SH-SY5Y (cell line): ENCODE measurements at regions not wholly inside any gene's neighbourhood (a gene's known extent, or its start where the extent isn't known, plus 50 kb on each side); places are given as distances from the start of the nearest gene placed in this dataset.

ENCODE experiments used
- GATA2 ChIP-seq: IDR thresholded peaks from 2 replicates; pipeline ENCODE4 v1.6.1; 2011; ENCODE audit warnings: mild to moderate bottlenecking, low read depth, low read length
- GATA3 ChIP-seq: IDR thresholded peaks from 2 replicates; pipeline ENCODE4 v1.6.1; 2011; ENCODE audit warnings: low read depth, mild to moderate bottlenecking, low read length, moderate library complexity

DNA sequence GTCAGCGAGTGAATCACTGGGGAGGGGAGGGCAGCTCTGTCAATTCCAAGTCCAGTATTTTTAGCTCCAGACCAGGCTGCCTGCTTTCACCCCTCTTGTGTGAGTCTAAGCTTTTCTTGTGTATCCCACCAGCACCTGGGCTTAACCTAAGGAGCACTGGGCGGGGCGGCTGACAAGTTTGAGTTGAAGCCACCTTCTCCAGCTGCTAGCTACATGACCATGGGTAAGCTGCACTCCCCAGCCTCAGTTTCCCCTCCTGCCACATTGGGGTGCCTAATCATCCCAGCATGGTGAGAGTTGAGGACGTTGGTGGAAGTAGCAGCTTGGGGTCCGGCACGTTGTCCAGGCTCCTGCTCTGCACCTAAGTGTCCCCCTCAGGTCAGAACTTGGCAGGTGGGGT is 89.8 kb upstream of the PCBD1 start:
- TF ChIP-seq GATA3 (no peak), GATA2 (no peak)
